GM13977 (cell line): ENCODE measurements at regions not wholly inside any gene's neighbourhood (a gene's known extent, or its start where the extent isn't known, plus 50 kb on each side); places are given as distances from the start of the nearest gene placed in this dataset.
"Not testable (repeated sequence)": the region's sequence is repeated elsewhere in the genome, so short reads cannot be mapped to it uniquely, and the experiment has no call there.

Experiments used
- DNase-seq: peaks from one replicate; pipeline ENCODE4 v3.0.0; 2012; ENCODE audit warnings: low spot score
- CTCF ChIP-seq: IDR thresholded peaks from 2 replicates; pipeline ENCODE4 v1.5.1; 2012; ENCODE audit warnings: mild to moderate bottlenecking, control low read depth; ENCODE audit not compliant: insufficient read depth; ENCODE audit errors: extremely low read depth, missing control alignments
- in situ Hi-C: fragments of 300-500 bp; cut with MboI; formaldehyde crosslinking; loops from one replicate; pipeline ENCODE4 v1.12.0; 2022; ENCODE audit warnings: low sequenced_read_pairs, low pct_unique_long_range_greater_than_20kb, mixed read lengths, inconsistent platforms; ENCODE audit not compliant: unreplicated experiment

- no peak for DNase-seq
- no peak for TF ChIP-seq CTCF
- in situ Hi-C loops, result no loop called here
Measured at GRCh38 chr3:109863701-109864100, 526.4 kb upstream of the DPPA4 start.

- no peak for TF ChIP-seq CTCF
- in situ Hi-C loops, result no loop called here
Measured at GRCh38 chr3:109864452-109864851, 527.1 kb upstream of the DPPA4 start.

GRCh38 chr3:109869586-109869985, 532.2 kb upstream of the DPPA4 start:
- in situ Hi-C loops, result no loop called here
- no peak for DNase-seq
- no peak for TF ChIP-seq CTCF

More at GRCh38 chr3:109864452-109864851, 527.1 kb upstream of the DPPA4 start:
- no peak for DNase-seq

- TF ChIP-seq CTCF, result no peak
- in situ Hi-C loops, result no loop called here
- no peak for DNase-seq
Measured at GRCh38 chr3:109874896-109875708, 537.8 kb upstream of the DPPA4 start.

- in situ Hi-C loops, DNase-seq: not testable (repeated sequence)
Measured at GRCh38 chr3:109877616-109878015, 540.3 kb upstream of the DPPA4 start.

GRCh38 chr3:109882144-109882543, 544.8 kb upstream of the DPPA4 start:
- TF ChIP-seq CTCF, result no peak
- no peak for DNase-seq
- in situ Hi-C loops, result no loop called here

- in situ Hi-C loops, result no loop called here
- no peak for TF ChIP-seq CTCF
- no peak for DNase-seq
Measured at GRCh38 chr3:109887293-109887692, 549.9 kb upstream of the DPPA4 start.
